ENCODE measurements at regions not wholly inside any gene's neighbourhood (a gene's known extent, or its start where the extent isn't known, plus 50 kb on each side); places are given as distances from the start of the nearest gene placed in this dataset.
"Not testable (repeated sequence)": the region's sequence is repeated elsewhere in the genome, so short reads cannot be mapped to it uniquely, and the experiment has no call there.

DNA sequence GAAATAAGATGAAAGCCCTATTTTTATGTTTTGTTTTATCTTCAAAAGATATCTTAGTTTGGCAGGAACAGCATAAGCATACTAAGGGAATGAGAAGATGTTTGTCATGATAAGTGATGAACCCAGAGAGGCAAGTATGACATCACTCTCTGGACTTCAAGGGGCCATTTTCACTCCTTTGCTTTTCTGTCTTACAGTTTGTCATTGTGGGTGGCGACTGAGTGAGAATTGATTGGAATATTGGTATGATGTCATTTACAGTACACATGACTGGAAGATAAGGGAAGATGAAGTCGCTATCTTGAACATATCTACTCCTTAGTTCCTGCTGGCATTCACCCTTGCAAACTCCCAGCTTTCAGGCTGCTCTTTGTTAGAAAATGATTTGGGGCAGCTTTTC, 258.1 kb upstream of the RAB4A start:
- no peak for DNase-seq (ENCODE audit: low read depth)

DNA sequence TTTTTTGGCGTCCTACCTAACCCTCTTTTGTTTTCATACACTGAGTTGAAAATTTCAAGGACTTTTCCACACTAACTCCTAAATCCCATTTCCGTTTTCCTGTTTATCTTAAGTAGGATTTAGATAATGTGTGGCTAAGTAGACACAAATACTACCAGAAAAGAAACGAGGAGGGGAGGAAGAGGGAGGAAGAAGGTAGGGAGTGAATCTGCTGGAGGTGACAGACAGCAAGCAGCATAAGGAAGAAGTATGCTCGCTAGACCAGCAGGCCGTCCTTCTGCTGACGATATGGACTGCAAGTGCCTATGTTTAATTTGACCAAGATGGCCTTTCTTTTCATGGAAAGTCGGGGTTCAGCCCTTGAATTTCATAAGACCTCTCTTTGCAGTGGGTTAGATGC, 256.9 kb upstream of the RAB4A start:
- DNase-seq (ENCODE audit: low read depth): no peak

DNA sequence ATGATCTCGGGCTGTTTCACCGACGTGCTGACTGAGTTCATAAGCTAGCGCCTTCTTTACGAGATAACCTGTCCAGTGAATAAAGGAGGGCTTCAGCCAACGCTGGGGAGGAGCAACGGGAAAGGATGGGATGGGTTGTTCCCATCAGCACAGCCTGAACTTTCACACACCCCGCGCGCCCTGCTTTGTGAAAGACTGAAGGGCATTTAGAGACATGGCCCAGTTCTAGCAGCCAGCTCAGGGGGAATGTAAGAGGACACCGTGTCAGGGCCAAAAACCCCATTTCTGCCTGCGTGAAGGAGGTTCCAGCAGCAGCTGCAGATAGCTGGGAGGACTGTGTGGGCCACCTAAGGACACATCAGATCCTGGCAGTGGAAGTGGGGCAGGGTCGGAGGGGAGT, 255.1 kb upstream of the RAB4A start:
- no peak for DNase-seq (ENCODE audit: low read depth)

DNA sequence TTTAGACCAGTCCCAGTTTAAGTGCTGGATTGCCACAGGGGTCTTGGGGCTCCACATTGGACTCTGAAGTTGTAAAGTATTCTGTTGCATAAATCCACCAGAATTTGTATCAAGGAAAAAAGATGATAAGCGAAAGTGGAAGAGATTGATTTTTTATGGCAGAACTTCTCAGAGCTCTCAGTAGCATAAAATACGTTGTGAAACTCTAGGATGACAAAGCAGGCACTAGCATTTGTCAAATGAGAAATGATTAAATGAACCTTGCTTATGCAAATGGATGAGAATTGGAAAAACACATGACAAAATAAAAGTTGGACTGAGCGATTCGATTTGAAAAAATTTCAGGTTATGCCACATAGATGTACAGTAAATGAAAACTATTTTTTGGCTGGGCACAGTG, 253.8 kb upstream of the RAB4A start:
- DNase-seq (ENCODE audit: low read depth): no peak

DNA sequence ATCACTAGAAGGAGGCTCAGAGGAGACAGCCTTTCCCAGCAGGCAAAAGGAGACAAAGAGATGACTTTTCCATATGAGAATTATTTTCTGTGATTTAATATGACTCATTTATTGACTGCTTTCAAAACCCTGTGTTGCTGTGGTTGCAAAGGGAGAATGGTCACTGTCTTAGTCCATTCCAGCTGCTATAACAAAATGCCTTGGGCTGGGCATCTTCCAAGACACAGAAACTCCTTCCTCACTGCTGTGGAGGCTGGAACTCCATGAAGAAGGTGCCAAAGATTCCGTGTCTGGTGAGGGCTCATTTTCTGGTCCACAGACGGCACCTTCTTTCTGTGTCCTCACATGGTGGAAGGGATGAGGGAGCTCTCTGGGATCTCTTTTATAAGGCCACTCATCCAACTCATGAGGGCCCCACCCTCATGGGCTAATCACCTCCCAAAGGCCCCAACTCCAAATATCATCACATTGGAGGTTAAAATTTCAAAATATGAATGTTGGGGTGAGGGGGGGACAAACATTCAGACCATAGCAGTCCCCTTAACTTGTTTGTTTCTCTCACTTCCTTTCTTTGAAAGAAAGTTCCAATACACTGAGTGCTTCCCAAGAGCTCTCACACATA, 252.1 kb upstream of the RAB4A start:
- DNase-seq (ENCODE audit: low read depth): no peak

DNA sequence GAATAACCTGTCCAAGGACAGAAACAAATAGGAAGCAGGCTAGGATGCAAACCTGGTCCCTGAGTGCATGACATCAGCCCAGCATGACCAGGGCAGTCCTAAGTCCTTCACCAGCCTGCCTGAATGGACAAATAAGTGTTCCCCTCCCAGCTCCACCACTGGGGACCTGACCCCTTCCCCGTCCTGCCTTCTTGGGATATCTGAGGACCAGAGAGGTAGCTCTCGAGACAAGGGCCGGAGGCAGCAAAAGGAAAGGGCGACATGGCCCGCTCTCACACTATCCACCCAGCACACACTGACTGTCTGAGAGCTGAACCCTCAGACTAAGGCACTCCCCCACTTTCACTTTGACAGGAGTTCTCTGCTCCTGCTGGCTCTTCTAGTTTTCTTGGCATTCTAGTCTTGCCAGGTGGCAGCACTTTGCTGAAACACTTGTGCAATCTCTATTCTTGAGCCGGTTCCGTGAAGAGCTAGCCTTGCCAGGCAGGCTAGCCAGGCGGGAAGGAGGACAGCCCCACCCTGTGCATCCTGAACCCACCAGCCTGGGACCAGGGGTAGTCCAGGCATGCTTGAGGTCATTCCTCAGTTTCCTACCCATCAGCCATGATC, 251.1 kb upstream of the RAB4A start:
- DNase-seq (ENCODE audit: low read depth): no peak

DNA sequence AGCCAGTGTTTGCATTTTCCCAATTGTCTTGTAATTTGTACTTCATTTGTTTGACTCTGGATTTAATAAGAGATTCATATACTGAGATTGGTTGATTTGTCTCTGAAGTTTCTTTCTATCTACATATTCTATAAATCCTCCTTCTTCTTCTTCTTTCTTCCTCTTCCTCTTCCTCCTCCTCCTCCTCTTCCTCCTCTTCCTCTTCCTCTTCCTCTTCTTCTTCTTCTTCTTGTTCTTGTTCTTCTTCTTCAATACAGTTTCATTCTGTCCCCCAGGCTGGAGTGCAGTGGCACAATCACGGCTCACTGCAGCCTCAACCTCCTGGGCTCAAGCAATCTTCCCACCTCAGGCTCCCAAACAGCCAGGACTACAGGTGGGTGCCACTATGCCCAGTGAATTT, 249.9 kb upstream of the RAB4A start:
- DNase-seq (ENCODE audit: low read depth): not testable (repeated sequence)

DNA sequence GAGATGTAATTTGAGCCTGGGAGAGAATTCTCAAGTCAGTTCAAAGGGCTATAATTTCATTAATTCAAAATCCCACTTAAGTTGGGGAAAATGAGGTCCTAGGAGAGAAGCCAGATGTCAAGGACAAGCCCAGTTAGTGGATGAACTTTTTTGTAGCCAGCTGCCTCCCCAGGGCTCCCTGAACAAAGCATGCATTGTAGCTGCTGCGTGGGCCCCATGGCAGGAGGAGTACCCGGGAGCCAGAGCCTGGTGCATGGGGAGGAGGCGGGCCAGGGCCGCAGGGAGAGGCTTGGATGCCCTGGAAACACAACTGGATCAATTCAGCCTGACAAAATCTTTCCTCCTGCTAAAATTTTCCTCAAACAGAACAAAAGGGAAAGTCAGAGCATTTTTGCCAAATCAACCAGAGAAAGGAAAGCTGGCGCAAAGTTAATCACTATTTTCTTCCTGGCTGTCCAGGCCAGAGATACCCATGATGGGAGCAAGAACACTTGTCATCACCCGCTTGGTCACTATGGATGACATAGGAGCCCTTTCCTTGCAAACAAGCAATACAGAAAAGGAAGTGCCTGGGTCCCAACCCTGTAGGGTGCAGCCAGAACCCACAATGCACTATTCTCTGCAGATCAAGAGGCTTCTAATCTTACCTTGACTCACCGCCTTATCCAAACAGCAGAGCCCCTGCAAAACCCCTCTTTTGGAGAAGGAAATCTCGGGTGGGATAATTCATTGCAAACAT, 248.1 kb upstream of the RAB4A start:
- DNase-seq (ENCODE audit: low read depth): no peak

DNA sequence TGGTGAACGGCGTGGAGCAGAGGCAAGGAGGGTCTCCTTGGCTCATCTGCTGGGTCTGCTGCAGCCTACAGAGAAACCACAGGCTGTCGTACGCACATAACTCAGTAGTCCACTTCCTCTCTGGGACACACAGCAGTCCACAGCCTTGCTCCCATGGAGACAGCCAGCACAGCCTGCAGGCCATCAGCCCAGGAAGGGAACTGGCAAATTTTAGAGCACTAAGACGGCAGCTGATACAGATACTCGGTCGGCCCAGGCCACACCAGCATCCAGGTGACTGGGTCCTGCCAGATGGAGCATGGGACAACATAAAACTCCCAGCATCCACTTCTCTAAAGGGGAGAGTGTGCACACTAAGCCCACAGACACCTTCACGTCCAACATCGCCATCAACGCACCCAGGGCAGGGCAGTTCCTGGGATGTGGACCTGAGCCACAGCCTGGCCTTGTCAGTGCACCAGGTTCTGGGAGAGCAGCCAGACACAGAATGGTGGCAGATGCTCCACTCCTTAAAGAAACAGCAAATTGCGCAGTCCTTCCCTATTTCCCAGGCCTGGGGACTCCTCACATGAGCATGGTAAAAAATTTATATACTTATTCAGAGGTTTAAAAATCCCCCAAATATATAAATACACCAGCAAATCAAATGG, 247.1 kb upstream of the RAB4A start:
- no peak for DNase-seq (ENCODE audit: low read depth)

DNA sequence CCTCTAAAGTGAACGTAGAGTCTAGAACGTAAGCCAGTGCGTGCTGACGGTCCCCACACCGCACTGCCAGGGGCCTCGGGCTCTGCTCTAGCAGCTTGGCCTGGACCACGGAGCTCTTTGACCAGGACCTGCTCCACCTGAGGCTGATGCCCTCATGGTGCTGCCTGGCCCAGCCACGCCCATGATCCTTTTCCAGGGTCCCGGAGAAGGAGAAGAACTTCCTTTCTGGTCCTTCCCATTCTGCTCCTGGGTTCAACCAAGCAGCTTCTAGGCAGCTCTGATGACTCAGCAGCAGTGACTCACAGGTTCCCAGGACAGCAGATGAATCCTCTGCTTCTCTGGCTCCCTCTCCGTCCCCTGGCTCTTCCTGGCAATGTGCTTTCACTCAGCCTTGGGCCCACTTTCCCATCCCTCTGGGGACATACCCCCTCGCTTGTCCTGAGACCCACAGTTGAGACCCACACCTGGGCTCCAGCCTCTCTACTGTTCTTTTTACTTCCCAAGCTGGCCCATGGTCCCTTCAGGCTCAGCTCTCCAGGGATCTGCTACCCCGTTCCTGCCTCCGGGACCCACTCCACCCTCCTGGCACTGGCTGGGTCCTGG, 246.3 kb upstream of the RAB4A start:
- peak; percentile 55 for DNase-seq (ENCODE audit: low read depth)

DNA sequence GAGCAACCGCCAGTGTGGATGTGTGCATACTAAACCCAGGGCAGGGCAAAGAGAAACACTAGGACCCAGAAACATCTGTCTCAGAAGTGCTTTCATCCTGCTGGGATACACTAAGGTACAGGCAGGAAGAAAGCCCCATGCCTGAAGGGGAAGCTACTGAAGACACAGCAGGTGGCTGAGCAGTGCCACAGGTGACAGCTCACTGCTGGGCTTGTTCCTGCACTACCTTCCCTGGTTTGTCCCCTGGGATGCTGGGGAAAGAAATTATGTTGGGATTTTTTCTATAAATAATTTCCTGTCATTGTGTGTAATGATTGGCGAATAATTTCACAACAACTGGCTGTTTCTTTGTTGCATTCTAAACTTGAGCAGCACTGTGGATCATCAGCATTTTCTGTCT, 245.3 kb upstream of the RAB4A start:
- no peak for DNase-seq (ENCODE audit: low read depth)

DNA sequence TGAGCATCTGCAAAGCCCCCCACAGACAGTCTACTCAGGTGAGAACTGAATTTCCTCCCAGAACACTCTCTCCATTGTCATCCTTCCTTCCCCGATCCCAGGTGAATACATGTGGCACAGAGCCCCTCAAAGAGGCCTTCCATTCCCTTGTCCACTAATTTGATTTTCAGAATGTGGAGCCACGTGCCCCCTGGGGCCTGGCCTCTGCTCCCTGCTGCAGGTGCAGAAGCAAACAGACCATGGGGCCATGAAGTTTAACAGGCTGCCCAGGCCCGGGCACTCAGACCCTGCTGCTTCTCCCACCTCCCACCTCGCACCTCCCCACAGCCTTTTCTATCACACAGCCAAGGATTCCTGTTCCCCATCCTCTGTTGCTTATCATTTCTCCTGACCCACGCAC, 243.8 kb upstream of the RAB4A start:
- DNase-seq (ENCODE audit: low read depth): no peak

DNA sequence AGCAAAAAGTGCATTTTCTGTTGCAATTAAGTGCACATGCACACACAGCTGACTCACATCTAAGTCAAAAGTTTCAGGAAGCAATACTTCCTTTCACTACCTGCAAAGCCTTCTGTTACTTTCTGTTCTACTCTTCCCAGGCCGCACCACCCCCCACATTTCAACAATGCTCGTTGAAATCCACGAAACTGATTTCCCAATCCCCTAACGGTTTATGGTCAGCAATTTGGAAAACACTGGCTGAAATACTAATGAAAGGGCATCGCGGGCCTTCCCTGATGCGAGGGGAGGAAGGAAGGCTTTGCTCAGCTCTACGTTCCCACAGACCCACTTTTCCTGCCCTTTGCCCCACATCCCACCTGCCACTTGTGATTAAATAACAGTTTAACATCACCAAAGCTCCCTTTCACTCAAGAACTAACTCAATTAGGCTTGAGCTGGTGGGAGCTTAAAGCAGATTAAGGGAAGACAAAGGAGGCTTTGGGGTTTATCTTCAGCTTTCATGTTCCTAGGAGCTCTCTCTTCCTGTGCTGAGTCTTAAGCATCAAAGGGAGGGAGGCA, 243.2 kb upstream of the RAB4A start:
- no peak for DNase-seq (ENCODE audit: low read depth)

DNA sequence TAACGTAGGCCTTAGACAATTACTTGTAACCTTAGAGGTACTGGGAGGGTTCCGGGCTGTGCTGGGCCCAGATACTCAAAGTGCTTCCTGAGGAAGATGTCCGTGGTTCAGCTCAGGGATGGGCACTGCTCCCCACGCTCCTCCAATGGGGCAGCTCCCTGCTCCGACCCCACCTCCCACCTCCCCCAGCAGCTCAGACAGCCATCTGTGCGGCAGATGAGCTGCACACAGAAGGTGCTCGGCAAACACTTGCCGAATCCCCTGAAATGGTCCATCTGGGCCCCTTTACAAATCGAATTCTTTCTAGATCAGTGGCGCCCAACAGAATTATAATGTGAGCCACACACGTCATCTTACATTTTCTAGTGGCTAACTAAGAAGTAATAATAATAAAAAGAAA, 242.4 kb upstream of the RAB4A start:
- no peak for DNase-seq (ENCODE audit: low read depth)

DNA sequence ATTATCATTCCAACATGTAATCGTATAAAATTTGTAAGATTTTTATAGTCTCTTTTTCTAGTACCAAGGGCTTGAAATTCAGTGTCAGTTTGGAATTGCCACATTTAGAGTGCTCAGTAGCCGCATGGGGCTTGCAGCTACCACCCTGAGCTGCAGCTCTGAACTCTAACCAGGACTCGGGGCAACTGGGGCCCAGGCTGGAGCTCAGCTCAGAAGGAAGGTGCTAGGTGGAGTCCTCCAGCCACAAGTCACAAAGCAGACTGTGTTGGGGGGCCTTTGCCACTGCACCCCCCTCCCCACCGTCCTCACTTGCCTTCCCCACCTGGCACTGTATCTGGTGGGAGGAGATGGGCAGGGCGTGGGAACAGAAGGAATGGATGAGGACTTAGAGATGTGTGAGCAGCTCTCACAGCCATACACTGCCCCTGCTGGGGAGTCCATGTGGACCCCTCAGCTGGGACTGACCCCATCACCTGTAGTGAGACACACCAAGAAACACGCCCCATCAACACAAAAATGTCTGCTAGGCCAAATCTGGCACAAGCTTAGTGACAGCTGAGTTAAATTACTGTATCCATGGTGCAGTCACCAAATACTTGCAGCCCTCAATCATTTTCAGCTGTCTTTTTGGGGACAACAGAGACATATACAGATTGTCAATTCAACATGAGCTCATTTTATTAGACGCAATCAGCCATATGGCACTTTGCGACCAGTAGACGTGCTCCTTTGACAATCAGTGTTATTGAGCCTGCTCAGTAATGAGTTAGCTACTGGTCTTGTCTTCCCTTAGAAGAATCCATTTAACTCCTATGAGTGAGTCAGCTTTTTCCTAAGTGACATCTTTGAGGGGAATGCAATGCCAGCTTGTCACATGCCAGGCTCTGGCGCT, 241.7 kb upstream of the RAB4A start:
- DNase-seq (ENCODE audit: low read depth): no peak

DNA sequence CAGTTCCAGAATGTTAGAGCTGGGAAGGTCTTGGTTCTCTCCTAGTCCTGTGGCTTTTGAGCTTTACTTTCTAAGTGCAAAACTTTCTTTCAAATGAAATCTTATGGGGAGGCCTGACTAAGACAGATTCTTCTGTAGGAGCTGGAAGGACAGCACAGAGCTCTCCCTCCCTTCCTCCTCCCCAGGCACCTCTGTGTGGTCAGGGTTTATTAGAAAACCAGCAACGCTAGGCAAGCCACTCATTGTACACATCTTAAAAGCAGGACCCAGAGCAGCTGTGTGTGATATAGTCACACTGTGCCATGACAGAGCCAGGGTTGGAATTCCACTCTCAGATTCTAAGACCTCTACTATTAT, 241.1 kb upstream of the RAB4A start:
- DNase-seq (ENCODE audit: low read depth): no peak

DNA sequence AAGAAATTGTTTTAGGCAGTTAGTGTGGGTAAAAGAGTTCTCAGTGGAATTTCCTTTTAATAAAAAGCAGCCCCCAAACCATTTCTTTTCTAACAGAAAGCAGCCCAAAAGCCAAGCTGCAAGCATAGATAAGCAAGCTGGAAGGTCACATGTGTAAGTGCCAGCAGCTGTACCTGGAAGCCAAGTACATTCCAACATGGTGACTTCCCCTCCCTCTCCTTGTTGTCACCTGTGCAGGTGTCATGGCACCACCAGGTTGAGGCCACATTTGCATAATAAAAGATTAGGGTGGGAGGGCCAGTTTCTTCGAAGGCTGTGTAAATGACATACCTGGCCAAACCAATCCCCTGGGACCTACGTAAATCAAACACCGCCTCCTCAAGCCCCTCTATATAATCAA, 240.3 kb upstream of the RAB4A start:
- DNase-seq (ENCODE audit: low read depth): no peak

DNA sequence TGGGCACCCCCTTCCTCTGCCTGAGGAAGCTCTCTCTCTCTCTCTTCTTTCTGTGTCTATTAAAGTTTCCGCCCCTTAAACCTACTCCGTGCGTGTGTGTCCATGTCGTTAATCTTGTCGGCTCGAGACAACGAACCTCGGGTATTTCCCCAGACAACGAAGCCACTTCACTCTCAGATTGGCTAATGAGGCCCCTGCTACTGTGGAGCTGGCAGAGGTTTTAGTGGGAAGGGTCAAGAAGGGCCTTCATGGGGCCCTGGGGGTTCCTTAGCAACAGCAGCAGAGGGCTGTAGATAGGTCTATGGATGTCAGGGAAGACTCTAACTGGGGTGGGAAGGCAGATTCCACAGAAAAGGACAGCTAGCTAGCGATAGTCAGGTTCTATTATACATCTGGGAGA, 239.8 kb upstream of the RAB4A start:
- no peak for DNase-seq (ENCODE audit: low read depth)

DNA sequence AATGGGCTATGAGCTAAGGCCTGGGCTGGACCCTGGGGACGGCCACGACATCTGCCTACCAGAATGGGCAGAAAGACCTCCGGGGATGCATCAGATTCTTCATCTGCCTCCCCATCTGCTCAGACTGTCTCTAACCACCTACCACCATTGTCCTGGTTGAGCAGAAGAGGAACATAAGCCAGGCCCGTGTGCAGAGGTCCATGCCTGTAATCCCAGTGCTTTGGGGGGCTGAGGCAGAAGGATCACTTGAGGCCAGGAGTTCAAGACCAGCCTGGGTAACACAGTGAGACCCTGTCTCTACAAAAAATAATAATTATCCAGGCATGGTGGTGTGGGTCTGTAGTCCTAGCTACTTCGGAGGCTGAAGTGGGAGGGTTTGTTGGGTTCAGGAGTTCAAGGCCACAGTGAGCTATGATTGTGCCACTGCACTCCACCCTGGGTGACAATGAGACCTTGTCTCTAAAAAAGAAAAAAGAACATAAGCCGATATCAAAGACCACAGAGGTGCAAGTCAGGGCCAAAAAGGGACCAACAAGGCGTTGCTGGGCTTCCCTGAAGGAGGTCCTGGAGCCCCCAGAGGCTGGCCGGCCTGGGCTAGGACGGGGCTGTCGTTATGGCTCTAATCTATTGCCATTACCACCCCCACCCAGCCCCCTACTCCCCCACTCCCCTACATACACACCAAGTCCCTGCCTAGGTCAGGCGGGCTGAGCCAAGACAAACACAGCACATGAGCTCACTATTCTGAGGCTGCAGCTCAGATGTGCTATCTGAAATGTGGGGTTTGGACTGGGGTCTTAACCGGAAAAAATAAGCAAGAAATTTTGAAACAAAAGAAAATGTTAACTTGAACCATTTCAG, 239.2 kb upstream of the RAB4A start:
- no peak for DNase-seq (ENCODE audit: low read depth)

DNA sequence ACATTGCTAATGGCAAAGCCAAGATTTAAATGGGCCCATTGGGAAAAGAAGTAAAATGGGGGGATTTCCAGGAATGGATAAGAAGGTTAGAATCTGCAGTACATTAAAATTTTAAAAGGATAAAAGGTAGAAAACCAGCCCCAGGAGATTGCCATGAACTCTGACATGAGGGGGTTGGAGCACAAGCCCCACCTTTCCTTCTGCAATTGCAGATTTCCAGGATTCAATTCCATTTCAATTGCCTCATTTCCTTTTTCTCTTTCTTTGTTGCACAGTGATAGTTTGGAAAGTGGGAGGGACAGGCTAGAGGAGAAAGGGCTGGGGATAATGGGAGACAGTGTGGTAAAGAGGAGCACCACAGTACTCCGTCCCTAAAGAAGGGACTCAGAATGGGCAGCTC, 238.5 kb upstream of the RAB4A start:
- DNase-seq (ENCODE audit: low read depth): no peak

DNA sequence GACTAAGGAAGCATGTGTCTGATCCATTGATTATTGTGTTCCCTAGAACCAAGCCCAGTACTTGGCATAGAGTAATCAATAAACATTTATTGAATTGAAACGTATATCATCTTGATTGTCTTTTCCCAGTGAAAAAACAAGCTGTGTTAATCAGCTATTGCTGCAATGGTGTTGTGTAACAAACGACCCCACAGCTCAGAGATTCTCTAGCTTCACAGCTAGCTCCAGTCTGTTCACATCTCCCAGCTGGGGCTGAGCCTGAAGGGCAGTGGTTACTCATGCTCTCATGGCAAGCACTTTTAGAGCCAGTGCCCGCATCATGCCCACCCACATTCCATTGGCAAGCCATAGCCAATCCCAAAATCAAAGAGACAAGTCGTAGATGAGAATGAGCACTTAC, 237.4 kb upstream of the RAB4A start:
- DNase-seq (ENCODE audit: low read depth): no peak
